ENCODE measurements at regions not wholly inside any gene's neighbourhood (a gene's known extent, or its start where the extent isn't known, plus 50 kb on each side); places are given as distances from the start of the nearest gene placed in this dataset.
"Not testable (repeated sequence)": the region's sequence is repeated elsewhere in the genome, so short reads cannot be mapped to it uniquely, and the experiment has no call there.

DNA sequence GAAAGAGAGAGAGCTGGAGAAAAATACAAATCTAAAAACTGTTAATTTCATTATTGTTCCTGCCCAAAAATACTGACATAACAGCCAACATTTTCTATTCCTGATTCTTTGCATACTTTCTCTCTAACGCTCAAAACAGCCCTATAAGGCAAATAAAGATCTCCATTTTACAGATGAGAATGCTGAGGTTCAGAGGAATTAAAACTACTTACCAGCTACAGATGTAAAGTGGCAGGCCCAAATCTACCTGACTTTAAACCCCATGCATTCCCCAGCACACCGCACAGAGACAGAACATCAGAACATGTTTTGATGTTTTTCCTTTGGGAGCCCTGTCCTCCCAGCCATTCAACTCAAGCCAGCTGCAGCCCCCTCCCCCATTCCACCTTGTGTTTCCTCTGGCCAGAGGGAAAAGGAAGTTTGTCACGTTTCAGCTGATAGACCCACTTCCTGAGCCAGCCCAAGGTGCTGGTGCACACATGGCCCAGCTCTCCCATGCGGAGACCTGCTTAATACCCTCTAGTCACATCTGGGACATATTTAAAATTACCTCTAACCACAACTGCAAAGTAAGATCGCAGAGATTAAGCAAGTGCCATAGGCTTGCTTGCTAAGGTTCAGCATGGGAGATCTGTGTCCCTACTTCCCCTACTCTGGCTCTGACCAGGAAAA is 133.1 kb upstream of the NFIA start:
- no peak for DNase-seq

DNA sequence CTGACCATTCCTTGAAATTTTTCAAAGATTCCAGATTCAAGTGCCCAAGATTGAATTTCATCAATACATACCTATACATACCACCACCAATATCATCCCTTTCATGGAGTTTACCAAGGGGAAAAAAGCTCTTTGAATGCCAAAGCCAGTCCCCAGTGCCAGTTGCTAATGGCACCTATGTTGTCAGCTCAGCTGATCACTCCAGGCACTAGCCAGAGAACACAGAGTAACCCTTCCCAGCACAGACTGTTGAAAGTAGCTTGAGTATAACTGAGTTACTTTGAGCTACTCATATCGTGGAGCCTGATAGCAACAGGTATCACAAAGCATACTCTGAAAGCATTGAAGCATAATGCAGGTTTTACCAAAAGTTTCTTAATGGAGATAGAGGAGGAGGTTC is 133.9 kb upstream of the NFIA start:
- DNase-seq, result no peak

DNA sequence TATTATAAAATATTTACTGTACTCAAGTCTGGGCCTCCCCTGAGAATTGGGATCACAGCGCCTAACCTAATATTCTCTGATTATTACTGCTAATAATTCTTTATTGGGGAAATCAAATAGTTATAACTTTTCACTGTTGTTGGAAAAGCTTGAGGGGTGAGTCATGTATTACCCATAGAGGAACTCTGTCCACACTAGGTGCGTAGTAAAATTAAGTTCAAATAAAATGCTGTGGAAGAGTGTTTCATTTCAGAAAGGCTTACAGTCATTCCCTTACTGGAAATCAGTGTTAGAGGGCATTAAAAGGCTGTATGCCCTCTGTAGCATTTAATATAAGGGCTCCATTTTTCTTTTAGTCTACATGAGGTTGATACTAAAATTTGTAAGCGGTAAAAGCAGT is 135.0 kb upstream of the NFIA start:
- no peak for DNase-seq

GRCh38 chr1:60942896-60943638 is 139.3 kb upstream of the NFIA start:
- DNase-seq, result no peak

DNA sequence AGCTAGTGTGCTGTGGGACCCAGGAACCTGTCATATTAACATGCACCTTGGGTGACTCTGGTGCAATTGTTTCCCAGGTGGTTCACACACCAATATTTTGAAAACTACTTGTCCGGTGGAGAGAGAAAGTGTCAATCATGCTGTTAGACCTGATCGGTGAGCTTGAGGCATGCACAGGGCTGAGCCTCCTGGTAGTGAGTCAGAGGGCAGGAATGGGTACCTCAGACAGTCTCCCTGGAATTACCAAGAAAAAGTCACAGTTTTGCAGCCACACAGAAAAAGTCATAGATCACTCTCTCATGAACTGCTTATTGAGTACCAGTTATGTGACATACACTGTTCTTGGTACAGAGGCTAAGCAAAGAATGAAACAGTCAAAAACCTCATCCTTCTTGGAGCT is 140.1 kb upstream of the NFIA start:
- DNase-seq, result no peak

DNA sequence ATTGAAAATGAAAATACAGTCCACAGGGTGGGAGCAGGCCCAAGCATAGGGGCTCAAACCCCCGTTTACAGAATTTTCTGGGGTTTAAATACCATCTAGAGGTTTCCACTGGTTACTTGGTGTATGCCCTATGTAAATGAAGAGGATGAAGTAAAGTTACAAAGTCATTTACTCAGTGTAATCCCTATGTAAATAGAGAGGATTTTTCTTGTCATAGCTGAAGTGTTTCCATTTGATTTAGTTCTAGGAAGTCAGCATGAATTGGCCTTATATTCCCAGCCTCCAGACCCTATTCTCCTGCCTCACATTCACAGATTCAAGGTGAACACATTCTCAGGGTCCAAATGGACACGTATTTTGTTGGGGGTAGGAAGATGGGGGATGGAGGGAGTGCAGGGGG is 141.7 kb upstream of the NFIA start:
- DNase-seq, result not testable (repeated sequence)

GRCh38 chr1:60937720-60938119 is 144.6 kb upstream of the NFIA start:
- no peak for DNase-seq

DNA sequence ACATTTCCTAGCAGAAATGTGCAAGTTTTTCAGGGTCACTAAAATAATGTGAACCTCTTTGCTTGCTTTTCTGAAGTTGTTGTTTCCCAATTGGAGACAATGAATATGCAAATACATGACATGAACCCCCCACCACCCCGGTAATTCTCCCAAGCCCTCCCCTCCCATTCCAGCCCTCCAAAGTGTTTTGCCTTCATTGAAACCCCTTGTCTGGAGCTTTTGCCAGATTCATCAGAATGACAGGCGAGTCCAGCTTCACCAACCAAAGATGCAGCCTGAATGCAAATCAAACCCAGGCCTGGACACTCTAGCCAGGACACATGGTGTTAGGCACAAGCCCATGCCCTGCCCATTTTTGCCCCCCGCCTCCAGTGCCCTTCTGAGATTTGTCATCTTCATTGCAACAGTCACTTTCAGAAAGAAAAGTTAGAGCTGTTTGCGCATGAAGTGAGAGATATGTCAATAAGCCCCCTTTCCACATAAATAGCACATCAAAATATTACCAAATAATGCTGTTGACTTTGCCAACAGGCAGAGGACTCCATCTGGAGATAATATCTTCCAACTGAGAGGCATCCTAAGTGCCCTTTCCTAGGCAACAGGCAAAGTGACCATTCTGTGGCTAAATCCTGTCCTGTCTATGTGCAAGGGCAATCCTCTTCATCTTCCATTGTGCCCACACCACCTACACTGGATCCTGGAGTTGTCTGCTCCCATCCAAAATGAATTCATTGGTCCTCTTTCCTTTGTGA is 145.6 kb upstream of the NFIA start:
- no peak for DNase-seq

DNA sequence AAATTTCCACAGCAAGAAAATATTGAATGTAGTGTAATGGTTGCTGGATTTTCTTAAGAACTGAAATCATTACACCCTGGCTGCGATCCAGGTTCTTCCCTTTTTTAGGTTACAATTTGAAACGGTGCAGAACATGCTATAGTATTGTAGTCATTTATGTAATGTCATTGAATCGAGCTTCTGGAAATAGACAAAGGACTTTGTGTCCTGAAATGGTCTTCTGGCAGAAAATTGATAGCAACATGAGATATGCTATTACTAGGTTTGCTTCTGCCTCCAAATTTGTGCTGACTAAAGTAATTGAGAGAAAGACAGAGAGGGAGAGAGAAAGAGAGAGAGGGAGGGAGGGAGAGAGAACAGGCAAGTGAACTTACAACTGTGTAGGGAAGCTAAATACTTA is 146.2 kb upstream of the NFIA start:
- no peak for DNase-seq

- no peak for DNase-seq
These were observed 146.7 kb upstream of the NFIA start for GRCh38 chr1:60935599-60936110.

- DNase-seq, result no peak
These were observed 152.2 kb upstream of the NFIA start for GRCh38 chr1:60930130-60930529.

DNA sequence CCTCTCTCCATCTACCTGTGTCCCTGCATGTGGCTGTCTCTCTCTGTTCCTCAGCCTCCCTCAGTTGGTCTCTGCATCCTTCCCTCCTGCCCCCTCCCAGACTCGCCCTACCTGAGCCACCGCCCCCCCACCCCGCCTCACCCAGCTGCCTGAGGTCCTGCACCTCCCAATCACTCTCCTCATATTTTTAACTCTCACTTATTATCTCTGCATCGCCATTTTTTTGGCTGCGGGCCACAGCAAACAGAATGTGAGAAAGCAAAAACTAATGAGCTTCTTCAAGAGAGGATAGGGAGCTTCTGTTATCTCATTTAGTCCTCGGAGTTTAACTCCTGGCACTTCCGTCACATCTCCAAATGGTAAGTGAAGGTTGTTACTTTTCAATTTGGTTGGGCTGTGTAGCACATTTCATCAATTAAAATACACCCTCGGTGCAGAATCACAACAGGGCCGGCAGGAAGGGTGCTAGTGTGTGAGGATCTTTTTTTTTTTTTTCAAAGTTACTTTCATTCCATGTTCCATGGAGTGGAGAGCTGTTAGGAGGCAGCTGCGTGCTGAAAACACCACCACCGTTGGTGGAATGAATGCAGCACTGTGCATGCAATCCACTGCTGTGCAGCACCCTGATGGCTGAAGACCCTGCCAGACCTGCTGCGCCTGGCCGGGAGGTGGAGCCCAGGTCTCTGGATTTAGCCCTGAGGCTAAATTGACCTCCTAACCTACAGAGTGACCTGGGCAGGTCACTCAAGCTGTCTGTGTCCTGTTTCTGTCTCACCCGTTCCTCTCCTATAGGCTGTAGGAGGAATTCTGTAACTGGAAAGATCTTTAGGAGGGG is 157.2 kb upstream of the NFIA start:
- DNase-seq, result no peak

DNA sequence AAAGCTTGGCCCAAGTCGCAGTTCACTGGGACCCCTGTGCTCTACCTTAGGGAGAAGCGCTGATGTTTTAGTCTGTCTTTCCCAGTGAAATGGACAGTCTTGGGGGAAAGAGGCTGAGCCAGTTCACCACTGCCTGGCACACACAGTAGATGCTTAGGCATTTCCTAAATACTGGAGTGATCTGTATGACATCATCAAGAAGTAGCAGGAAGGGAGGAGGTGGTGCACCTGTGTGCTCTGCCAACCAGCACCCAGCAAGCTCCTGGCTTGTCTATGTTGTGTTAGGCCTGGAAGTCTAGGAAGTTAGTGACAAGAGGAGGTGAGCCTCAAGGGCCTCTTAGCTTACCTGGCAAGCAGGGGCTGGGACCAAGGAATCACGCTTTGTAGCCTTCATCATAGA is 158.2 kb upstream of the NFIA start:
- DNase-seq, result no peak

- DNase-seq, result no peak
These were observed 158.8 kb upstream of the NFIA start for GRCh38 chr1:60923389-60924087.

- no peak for DNase-seq
These were observed 160.1 kb upstream of the NFIA start for GRCh38 chr1:60922304-60922703.

GRCh38 chr1:60921175-60921574 is 161.2 kb upstream of the NFIA start:
- no peak for DNase-seq

DNA sequence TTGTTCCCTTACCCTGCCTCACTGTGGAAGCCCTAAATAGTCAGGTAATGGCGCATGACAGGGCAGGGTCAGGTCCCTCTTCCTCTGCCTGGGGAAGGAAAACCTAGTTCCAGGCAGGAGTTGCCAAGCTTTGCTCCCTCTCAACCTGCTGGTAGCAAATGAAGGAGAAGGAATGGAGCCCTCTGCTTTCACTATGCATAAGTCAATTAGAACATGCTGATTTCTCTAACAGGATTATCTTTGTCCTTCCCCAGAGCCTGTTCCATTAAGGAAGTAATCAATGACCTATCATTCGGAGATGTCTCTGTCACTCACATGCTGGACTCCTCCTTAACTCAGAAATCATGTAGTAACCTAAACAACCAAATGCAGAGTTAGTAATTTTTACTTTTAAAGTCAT is 161.8 kb upstream of the NFIA start:
- no peak for DNase-seq

- DNase-seq, result no peak
These were observed 163.5 kb upstream of the NFIA start for GRCh38 chr1:60918867-60919266.

DNA sequence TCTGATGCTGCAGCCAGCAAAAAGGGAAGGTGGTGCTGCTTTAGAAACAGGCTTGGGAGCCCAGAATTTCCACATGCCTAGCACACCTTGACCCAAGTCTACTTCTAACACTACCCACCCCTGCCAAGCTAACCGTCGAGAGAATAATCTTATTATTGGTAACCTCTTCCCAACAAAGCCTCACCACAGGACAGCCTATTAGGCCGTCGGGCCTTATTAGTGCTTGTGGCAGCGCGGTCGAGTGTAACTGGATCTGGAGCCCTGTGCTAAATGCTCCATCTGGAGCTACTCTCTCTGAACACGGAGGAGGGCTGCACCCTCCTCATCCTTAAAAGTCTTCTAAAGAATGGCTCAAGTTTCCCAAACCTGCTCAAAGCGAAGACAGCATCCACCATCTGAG is 165.5 kb upstream of the NFIA start:
- no peak for DNase-seq

- no peak for DNase-seq
These were observed 166.2 kb upstream of the NFIA start for GRCh38 chr1:60916199-60916598.

GRCh38 chr1:60915441-60915840 is 166.9 kb upstream of the NFIA start:
- no peak for DNase-seq

- DNase-seq, result no peak
These were observed 167.4 kb upstream of the NFIA start for GRCh38 chr1:60914982-60915381.
